GM18858 (cell line): ENCODE measurements at regions not wholly inside any gene's neighbourhood (a gene's known extent, or its start where the extent isn't known, plus 50 kb on each side); places are given as distances from the start of the nearest gene placed in this dataset.
"Not testable (repeated sequence)": the region's sequence is repeated elsewhere in the genome, so short reads cannot be mapped to it uniquely, and the experiment has no call there.

Experiments used
- ATAC-seq: cut with Tn5 transposase; IDR thresholded peaks from one replicate; pipeline ENCODE4 v1.9.1; 2021; ENCODE audit not compliant: unreplicated experiment

DNA sequence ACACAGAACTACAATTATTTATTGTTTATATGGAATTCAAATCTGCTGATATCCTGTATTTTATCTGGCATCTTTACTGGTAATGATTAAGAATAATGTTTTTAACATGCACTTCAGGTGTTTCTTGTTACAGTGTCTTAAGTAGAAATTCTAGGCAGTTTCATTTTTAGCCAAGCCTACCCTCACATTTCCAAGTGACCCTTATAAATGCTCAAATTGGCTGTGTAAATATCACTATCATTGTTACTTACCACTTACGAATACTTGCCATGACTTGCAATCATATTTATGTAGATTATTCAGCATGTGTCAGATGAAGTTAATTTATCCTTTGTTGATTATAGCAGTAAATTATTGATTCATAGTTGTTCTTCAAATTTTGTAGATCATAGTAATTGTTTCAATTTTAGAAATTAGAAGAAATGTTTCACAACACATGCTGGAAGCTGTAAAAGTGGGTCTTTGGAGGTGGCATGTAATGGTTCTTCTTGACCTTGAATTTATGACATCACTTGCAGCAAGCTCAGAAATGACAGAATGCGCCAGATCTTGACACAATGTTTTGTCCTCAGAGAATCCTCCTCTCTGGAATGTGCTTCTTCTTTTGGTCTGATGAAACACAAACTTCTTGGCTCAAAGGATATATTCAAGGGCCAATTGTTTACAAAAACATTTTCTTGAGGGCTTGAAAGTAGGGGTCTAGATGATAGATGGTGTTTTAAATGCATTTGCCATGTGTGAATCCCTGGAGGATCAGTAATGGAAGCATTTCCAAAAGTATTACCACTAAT is 471.8 kb downstream of the COL12A1 start:
- no peak for ATAC-seq

DNA sequence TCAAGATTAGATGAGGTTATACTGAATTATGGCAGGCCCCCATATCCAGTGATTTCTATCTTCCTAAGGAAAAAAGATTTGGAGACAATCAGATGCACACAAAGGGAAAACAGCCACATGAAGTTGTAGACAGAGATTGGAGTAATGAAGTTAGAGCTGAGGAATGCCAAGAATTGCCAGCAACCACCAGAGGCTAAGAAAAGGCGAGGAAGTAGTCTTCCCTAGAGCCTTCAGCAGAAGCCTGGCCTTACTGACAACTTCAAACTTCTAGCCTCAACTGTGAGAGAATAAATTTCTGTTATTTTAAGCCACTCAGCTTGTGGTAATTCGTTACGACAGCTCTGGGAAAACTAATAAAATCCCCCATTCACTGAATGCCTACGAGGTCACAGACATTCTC is 473.9 kb downstream of the COL12A1 start:
- ATAC-seq: no peak

GRCh38 chr6:74731204-74731603 is 474.6 kb downstream of the COL12A1 start:
- no peak for ATAC-seq

- ATAC-seq: no peak
Measured at GRCh38 chr6:74720923-74721322, 484.9 kb downstream of the COL12A1 start.

- no peak for ATAC-seq
Measured at GRCh38 chr6:74717591-74717990, 488.3 kb downstream of the COL12A1 start.

DNA sequence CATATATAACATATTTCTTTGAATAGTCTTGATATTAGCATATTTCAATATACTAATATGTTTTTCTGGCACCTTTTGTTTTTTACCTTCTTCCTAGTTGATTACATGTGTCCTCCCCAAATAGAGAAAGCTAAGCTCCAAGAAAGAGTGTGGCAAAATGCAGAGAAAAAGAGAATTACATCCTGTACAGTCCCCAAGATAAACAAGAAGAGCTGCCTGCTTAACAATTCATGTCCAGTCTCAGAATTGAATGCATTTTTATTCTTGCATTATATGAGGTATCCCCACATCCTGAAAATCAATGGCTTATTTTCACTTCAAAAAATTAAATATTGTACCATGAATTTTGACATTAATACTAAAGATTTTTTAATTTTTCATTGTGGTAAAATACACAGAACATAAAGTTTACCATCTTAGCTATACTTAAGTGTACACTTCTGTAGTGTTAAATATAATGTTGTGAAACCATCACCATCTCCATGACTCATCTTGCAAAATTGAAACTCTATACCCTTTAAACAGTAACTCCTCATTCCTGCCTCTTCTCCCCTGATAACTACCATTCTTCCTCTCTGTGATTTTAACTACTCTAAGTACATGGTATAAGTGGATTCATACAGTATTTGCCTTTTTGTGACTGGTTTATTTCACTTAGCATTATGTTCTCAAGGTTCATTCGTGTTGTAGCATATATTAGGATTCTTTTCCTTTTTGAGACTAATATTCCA is 490.3 kb downstream of the COL12A1 start:
- ATAC-seq: no peak

- no peak for ATAC-seq
Measured at GRCh38 chr6:74713941-74714340, 491.9 kb downstream of the COL12A1 start.

- ATAC-seq: no peak
Measured at GRCh38 chr6:74705451-74705850, 500.4 kb downstream of the COL12A1 start.

- ATAC-seq: not testable (repeated sequence)
Measured at GRCh38 chr6:74704540-74704939, 501.3 kb downstream of the COL12A1 start.

- no peak for ATAC-seq
Measured at GRCh38 chr6:74690365-74690764, 515.5 kb downstream of the COL12A1 start.

DNA sequence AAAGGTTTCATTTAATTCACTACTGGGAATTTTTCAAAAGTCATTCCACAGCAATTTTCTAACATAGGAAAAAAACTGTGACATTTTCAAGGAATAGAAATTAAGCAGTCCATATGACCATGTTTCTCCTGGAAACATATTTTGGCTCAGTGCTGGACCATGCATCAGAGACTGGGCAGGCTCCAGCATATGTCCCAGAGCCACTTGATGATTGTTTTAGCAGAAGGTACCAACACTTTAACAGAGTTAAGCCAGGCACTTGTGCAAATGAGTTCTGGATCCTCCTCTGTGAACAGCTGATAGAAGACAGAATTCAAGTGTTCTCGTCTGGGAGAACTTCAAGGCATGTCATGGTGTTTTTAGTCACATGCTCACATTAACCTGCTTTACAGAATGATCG is 516.3 kb downstream of the COL12A1 start:
- ATAC-seq: no peak

- ATAC-seq: no peak
Measured at GRCh38 chr6:74677463-74677862, 528.4 kb downstream of the COL12A1 start.

- ATAC-seq: no peak
Measured at GRCh38 chr6:74676906-74677305, 528.9 kb downstream of the COL12A1 start.

DNA sequence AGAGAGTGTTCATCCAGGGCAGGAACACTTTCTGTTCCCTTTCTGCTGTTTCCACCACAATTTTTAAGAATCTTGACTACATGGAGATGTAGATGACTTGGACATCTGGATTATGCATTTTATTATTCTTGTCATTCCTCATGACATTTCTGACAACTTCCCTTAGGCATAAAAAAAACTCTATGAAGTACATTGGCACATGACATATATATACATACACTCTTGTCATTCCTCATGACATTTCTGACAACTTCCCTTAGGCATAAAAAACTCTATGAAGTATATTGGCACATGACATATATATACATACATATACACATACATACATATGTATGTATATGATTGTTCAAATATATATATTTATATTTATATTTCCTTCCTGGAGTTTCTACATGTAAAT is 531.5 kb downstream of the COL12A1 start:
- no peak for ATAC-seq

GRCh38 chr6:74671558-74672025 is 534.3 kb downstream of the COL12A1 start:
- ATAC-seq: no peak

- ATAC-seq: no peak
Measured at GRCh38 chr6:74658391-74658790, 547.5 kb downstream of the COL12A1 start.

- no peak for ATAC-seq
Measured at GRCh38 chr6:74657931-74658330, 547.9 kb downstream of the COL12A1 start.

DNA sequence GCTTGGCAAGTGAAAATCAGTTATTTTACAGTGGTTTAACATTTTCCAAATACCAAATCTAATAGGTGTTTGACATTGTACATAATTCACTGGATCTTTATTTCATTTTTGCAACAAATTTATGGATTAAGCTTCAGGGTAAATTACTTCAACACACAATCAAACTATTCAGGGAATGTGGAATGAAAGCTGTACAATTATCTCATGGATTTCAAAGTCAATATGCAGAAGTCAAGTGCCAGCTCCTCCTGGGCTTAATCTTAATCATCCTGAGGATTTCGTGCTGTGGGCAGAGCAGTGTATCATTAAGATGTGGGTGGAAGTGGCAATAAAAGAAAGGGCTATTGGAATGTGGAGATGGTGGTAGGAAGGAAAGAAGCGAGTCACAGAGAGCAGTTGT is 548.8 kb downstream of the COL12A1 start:
- ATAC-seq: no peak

DNA sequence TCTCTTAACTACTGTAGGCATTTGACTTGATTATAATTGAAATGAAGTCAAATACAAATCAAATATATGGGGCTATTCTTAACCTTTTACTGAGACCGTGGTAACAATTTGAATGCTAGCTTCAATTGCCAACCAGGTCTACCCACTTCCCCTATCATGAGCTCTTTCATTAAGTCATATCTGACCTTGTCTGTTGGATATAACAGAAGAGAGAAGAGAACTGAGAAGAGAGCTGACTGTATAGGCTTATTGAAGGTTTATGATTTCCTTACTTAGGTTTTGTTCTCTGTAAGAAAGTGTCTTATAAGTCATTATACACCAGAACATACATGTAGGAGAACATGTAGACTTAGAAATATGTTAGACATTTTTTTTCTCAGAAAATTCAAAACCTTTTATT is 549.4 kb downstream of the COL12A1 start:
- no peak for ATAC-seq

- ATAC-seq: no peak
Measured at GRCh38 chr6:74654296-74654695, 551.6 kb downstream of the COL12A1 start.

- ATAC-seq: no peak
Measured at GRCh38 chr6:74651948-74652842, 553.7 kb downstream of the COL12A1 start.
